H1 (cell line): ENCODE measurements at regions not wholly inside any gene's neighbourhood (a gene's known extent, or its start where the extent isn't known, plus 50 kb on each side); places are given as distances from the start of the nearest gene placed in this dataset.

Experiments used
- CTCF ChIA-PET: fragments of 300-600 bp; sonication (Branson Sonifier 250); formaldehyde crosslinking; loops from one replicate; lab custom pipeline; 2021; ENCODE audit not compliant: partially characterized antibody; lab: Charles Lee
- POLR2A ChIA-PET: fragments of 300-600 bp; sonication (Branson Sonifier 250); formaldehyde crosslinking; loops from one replicate; lab custom pipeline; 2021; ENCODE audit warnings: inconsistent platforms; ENCODE audit not compliant: partially characterized antibody; lab: Charles Lee
- DNase-seq, 2 experiments: peaks; one replicate each; pipeline versions ENCODE4 v3.0.0 to v3.0.0-alpha.2; 2010 to 2022; ENCODE audit warnings: low spot score in 2 of 2, low read depth in 1 of 2, mixed read lengths in 1 of 2
- FAIRE-seq: peaks from 2 replicates; lab custom pipeline; 2011; peaks lifted over from hg19 to GRCh38; lab: Jason Lieb, UNC
- H2AFZ ChIP-seq: 2 replicates; pipeline ENCODE4 v1.8.1; 2012; ENCODE audit warnings: low read length, inconsistent platforms
- H2AK5ac ChIP-seq: 2 replicates; pipeline ENCODE4 v1.6.1; 2013; ENCODE audit warnings: low read depth, low read length
- H2BK120ac ChIP-seq: replicated peaks from 2 replicates; pipeline ENCODE3; 2013; ENCODE audit warnings: low read depth, low read length, inconsistent platforms
- H2BK12ac ChIP-seq: 2 replicates; pipeline ENCODE4 v1.6.1; 2013; ENCODE audit warnings: low read depth, low read length
- H2BK15ac ChIP-seq: 2 replicates; pipeline ENCODE4 v1.6.1; 2013; ENCODE audit warnings: low read length
- H2BK20ac ChIP-seq: 2 replicates; pipeline ENCODE4 v1.6.1; 2013; ENCODE audit warnings: low read length
- H2BK5ac ChIP-seq: 2 replicates; pipeline ENCODE4 v1.6.1; 2013; ENCODE audit warnings: low read depth, low read length
- H3K14ac ChIP-seq: 2 replicates; pipeline ENCODE4 v1.6.1; 2013; ENCODE audit warnings: inconsistent platforms; ENCODE audit not compliant: insufficient read length
- H3K18ac ChIP-seq: 2 replicates; pipeline ENCODE4 v1.6.1; 2013; ENCODE audit warnings: low read length; ENCODE audit errors: extremely low read depth
- H3K23ac ChIP-seq: 2 replicates; pipeline ENCODE4 v1.6.1; 2013; ENCODE audit warnings: inconsistent platforms; ENCODE audit not compliant: insufficient read length
- H3K23me2 ChIP-seq: 2 replicates; pipeline ENCODE4 v1.6.1; 2013; ENCODE audit warnings: low read depth, low read length
- H3K27ac ChIP-seq: 2 replicates; pipeline ENCODE4 v1.6.1; 2011; ENCODE audit warnings: low read depth, low read length, inconsistent platforms
- H3K27me3 ChIP-seq, 4 experiments: replicated peaks in 1 of 4; 1 replicate in 1 of 4; 2 replicates in 3 of 4; pipeline versions ENCODE4 v1.6.1 to v1.8.1; 2011 to 2013; ENCODE audit warnings: low read length in 3 of 4, mild to moderate bottlenecking in 3 of 4, inconsistent platforms in 2 of 4, mixed read lengths in 2 of 4, moderate library complexity in 1 of 4; ENCODE audit not compliant: control insufficient read depth in 3 of 4, insufficient read depth in 3 of 4; ENCODE audit errors: extremely low read depth in 1 of 4
- H3K36me3 ChIP-seq, 4 experiments: 2 replicates each; pipeline versions ENCODE4 v1.6.1 to v1.8.1; 2011 to 2013; ENCODE audit warnings: mild to moderate bottlenecking in 4 of 4, low read length in 3 of 4, moderate library complexity in 2 of 4, control low read depth in 1 of 4, inconsistent platforms in 1 of 4; ENCODE audit not compliant: insufficient read depth in 4 of 4, control insufficient read depth in 2 of 4
- H3K4ac ChIP-seq: replicated peaks from 2 replicates; pipeline ENCODE3; 2013; ENCODE audit warnings: low read length, low read depth, mixed read lengths, inconsistent platforms; ENCODE audit not compliant: insufficient read length
- H3K4me1 ChIP-seq, 4 experiments: replicated peaks in 1 of 4; 1 replicate in 1 of 4; 2 replicates in 3 of 4; pipeline versions ENCODE4 v1.6.1 to v1.8.1; 2011 to 2013; ENCODE audit warnings: low read length in 3 of 4, inconsistent platforms in 2 of 4, mixed read lengths in 1 of 4; ENCODE audit not compliant: insufficient read depth in 4 of 4, control insufficient read depth in 3 of 4
- H3K4me2 ChIP-seq, 2 experiments: 2 replicates each; pipeline versions ENCODE4 v1.6.1 to v1.8.1; 2011 to 2013; ENCODE audit warnings: low read depth in 2 of 2, low read length in 2 of 2, control low read depth in 1 of 2, inconsistent platforms in 1 of 2, mild to moderate bottlenecking in 1 of 2; ENCODE audit not compliant: insufficient read depth in 1 of 2
- H3K4me3 ChIP-seq, 4 experiments: fragments of 200-600, 300-600 bp in 1 of 4; sonication (generic), shearing (Covaris generic), sonication (Bioruptor Twin) in 1 of 4; 2 replicates each; pipeline versions ENCODE4 v1.5.1 to v1.8.1; 2011 to 2016; ENCODE audit warnings: low read length in 4 of 4, low read depth in 3 of 4, control low read depth in 2 of 4, inconsistent platforms in 2 of 4, mild to moderate bottlenecking in 2 of 4, mixed read lengths in 1 of 4, moderate library complexity in 1 of 4; ENCODE audit not compliant: insufficient read depth in 2 of 4; ENCODE audit errors: extremely low read depth in 1 of 4
- H3K56ac ChIP-seq: replicated peaks from 2 replicates; pipeline ENCODE3; 2013; ENCODE audit warnings: low read depth, mild to moderate bottlenecking, mixed read lengths, low read length, inconsistent platforms; ENCODE audit not compliant: insufficient read length
- H3K79me1 ChIP-seq: 2 replicates; pipeline ENCODE4 v1.6.1; 2013; ENCODE audit warnings: low read depth, low read length, control low read depth
- H3K79me2 ChIP-seq, 2 experiments: 2 replicates each; pipeline versions ENCODE4 v1.6.1 to v1.8.1; 2012 to 2013; ENCODE audit warnings: low read length in 2 of 2, mild to moderate bottlenecking in 2 of 2, inconsistent platforms in 1 of 2; ENCODE audit not compliant: insufficient read depth in 2 of 2, control insufficient read depth in 1 of 2
- H3K9ac ChIP-seq, 4 experiments: replicated peaks in 1 of 4; 1 replicate in 1 of 4; 2 replicates in 3 of 4; pipeline versions ENCODE4 v1.6.1 to v1.8.1; 2011 to 2013; ENCODE audit warnings: low read depth in 3 of 4, low read length in 3 of 4, control low read depth in 2 of 4, mild to moderate bottlenecking in 2 of 4, moderate library complexity in 2 of 4, inconsistent platforms in 1 of 4; ENCODE audit errors: extremely low read depth in 1 of 4
- H3K9me3 ChIP-seq, 2 experiments: 2 replicates each; pipeline versions ENCODE4 v1.6.1 to v1.8.1; 2012 to 2013; ENCODE audit warnings: mild to moderate bottlenecking in 2 of 2, moderate library complexity in 2 of 2, control low read depth in 1 of 2, inconsistent platforms in 1 of 2, low read depth in 1 of 2, low read length in 1 of 2, mixed read lengths in 1 of 2; ENCODE audit not compliant: insufficient read depth in 2 of 2
- H4K20me1 ChIP-seq, 2 experiments: replicated peaks in 1 of 2; 2 replicates each; pipeline versions ENCODE3 to v1.8.1; 2011 to 2013; ENCODE audit warnings: inconsistent platforms in 2 of 2, low read length in 2 of 2, mild to moderate bottlenecking in 1 of 2; ENCODE audit not compliant: insufficient read depth in 2 of 2, control insufficient read depth in 1 of 2
- H4K5ac ChIP-seq: 2 replicates; pipeline ENCODE4 v1.6.1; 2013; ENCODE audit warnings: low read length, low read depth, mixed read lengths, inconsistent platforms; ENCODE audit not compliant: insufficient read length
- H4K8ac ChIP-seq: 2 replicates; pipeline ENCODE4 v1.8.0; 2013; ENCODE audit warnings: mild to moderate bottlenecking, moderate library complexity, low read length, inconsistent platforms; ENCODE audit not compliant: insufficient read depth; ENCODE audit errors: extremely low read depth
- H4K91ac ChIP-seq: replicated peaks from 2 replicates; pipeline ENCODE3; 2013; ENCODE audit warnings: low read length, mixed read lengths, inconsistent platforms; ENCODE audit not compliant: insufficient read length
- CBX8 ChIP-seq: fragments of 300-800, 300-1000 bp; sonication (generic); IDR thresholded peaks from 2 replicates; pipeline ENCODE4 v1.7.1; 2016; ENCODE audit warnings: low read depth, low read length, borderline replicate concordance
- CHD1 ChIP-seq: IDR thresholded peaks from 2 replicates; pipeline ENCODE4 v1.6.1; 2012; ENCODE audit warnings: low read depth, low read length, improper control_type of control experiment
- CHD2 ChIP-seq: IDR thresholded peaks from 2 replicates; pipeline ENCODE4 v1.6.1; 2012; ENCODE audit warnings: low read length, improper control_type of control experiment
- CTBP2 ChIP-seq: IDR thresholded peaks from 2 replicates; pipeline ENCODE4 v1.7.0; 2011; ENCODE audit warnings: borderline replicate concordance, mild to moderate bottlenecking, moderate library complexity, mixed read lengths, low read length; ENCODE audit not compliant: insufficient read depth, insufficient read length
- EP300 ChIP-seq, 2 experiments: IDR thresholded peaks; 1 replicate in 1 of 2; 2 replicates in 1 of 2; pipeline ENCODE4 v1.6.1; 2011 to 2012; ENCODE audit warnings: low read depth in 2 of 2, low read length in 2 of 2, mild to moderate bottlenecking in 2 of 2, borderline replicate concordance in 1 of 2, inconsistent platforms in 1 of 2, moderate library complexity in 1 of 2
- FOSL1 ChIP-seq: IDR thresholded peaks from 2 replicates; pipeline ENCODE4 v1.6.1; 2011; ENCODE audit warnings: mild to moderate bottlenecking, low read depth, low read length, moderate library complexity; ENCODE audit not compliant: insufficient read depth
- GABPA ChIP-seq: IDR thresholded peaks from 2 replicates; pipeline ENCODE4 v1.6.1; 2011; ENCODE audit warnings: mild to moderate bottlenecking, low read length, moderate library complexity, borderline replicate concordance; ENCODE audit not compliant: insufficient read depth
- JUN ChIP-seq: IDR thresholded peaks from 2 replicates; pipeline ENCODE4 v1.6.1; 2011; ENCODE audit warnings: low read depth, mild to moderate bottlenecking, improper control_type of control experiment, low read length
- KDM1A ChIP-seq: fragments of 200-600, 300-600 bp; sonication (generic); IDR thresholded peaks from 2 replicates; pipeline ENCODE4 v1.7.1; 2016; ENCODE audit warnings: mild to moderate bottlenecking, low read length, borderline replicate concordance
- NANOG ChIP-seq: IDR thresholded peaks from 2 replicates; pipeline ENCODE4 v1.6.1; 2011; ENCODE audit warnings: low read length, low read depth, mild to moderate bottlenecking, inconsistent platforms; ENCODE audit not compliant: insufficient read depth, poor library complexity, severe bottlenecking
- RFX5 ChIP-seq: IDR thresholded peaks from 2 replicates; pipeline ENCODE4 v1.6.1; 2011; ENCODE audit warnings: low read depth, low read length, improper control_type of control experiment, borderline replicate concordance
- SIRT6 ChIP-seq: IDR thresholded peaks from one replicate; pipeline ENCODE4 v1.7.1; 2012; ENCODE audit warnings: low read length, inconsistent platforms
- SIX5 ChIP-seq: IDR thresholded peaks from 2 replicates; pipeline ENCODE4 v1.6.1; 2011; ENCODE audit warnings: mild to moderate bottlenecking, low read depth, low read length
- SP4 ChIP-seq: IDR thresholded peaks from 2 replicates; pipeline ENCODE4 v1.6.1; 2012; ENCODE audit warnings: low read length, inconsistent platforms
- SRF ChIP-seq: IDR thresholded peaks from 2 replicates; pipeline ENCODE4 v1.6.1; 2011; ENCODE audit warnings: mild to moderate bottlenecking, low read depth, low read length, moderate library complexity
- WGBS, 2 experiments: shearing (Covaris generic) in 1 of 2; methylation state at CpG; one replicate each; pipeline versions ENCODE4 v1.1.6 to v1.1.7; 2013 to 2015; ENCODE audit warnings: low lambda C conversion rate in 2 of 2, mixed read lengths in 2 of 2, inconsistent platforms in 1 of 2, low coverage in 1 of 2, missing lambda C conversion rate in 1 of 2; ENCODE audit not compliant: insufficient replicate concordance in 2 of 2, insufficient coverage in 1 of 2, insufficient read length in 1 of 2; ENCODE audit errors: extremely low coverage in 1 of 2, missing lambda C conversion rate in 1 of 2; 5-methylcytosine and 5-hydroxymethylcytosine counted together

DNA sequence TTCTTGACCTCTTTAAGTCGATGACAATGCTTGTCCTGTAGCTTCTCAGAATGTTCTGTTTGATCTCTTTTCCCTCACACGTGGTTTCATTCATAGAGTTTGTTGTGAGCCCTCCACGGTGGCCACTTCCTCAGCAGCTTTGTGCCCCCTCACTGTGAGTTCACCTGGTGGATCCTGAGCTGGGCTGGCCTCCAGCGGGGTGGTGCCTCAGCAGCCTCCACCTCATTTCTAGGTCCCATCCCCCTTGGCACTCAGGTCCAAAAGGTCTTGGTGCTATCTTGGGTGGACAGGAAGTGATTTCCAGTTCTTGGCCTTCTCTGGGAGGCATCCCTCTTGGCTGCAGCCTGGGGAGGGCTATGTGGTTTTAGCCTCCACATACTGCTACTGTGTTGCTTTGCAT lies 203.2 kb upstream of the WSCD1 start:
- no peaks in the 10 kb centered on the region for H3K79me1 ChIP-seq
- CTCF ChIA-PET: no interaction called here
- POLR2A ChIA-PET: no interaction called here
- TF ChIP-seq GABPA (no peak), RFX5 (no peak), CBX8 (no peak), JUN (no peak), CHD1 (no peak), NANOG (no peak), SIX5 (no peak), SP4 (no peak), CTBP2 (no peak), SIRT6 (no peak), FOSL1 (no peak), CHD2 (no peak), SRF (no peak), KDM1A (no peak), EP300 (IDR thresholded peaks at IDR 0.05; ENCODE audit: borderline replicate concordance in 1 of 2, low read depth in 2 of 2, low read length in 2 of 2) (no peak)

More for the DNA sequence above, 203.2 kb upstream of the WSCD1 start:
- Histone ChIP-seq H3K14ac (no peak overlapping the region), H2AK5ac (no peak overlapping the region), H4K20me1 (no peaks in the 10 kb centered on the region), H4K91ac (no peak overlapping the region), H3K4me3 (no peak overlapping the region), H3K79me2 (no peaks in the 10 kb centered on the region), H3K23me2 (no peaks in the 10 kb centered on the region; the same call in 1 of the 2 replicates), H3K27ac (no peak overlapping the region), H2BK5ac (no peak overlapping the region), H3K4me2 (no peak overlapping the region), H2BK20ac (peak overlapping the region; percentile 72; the same call in 1 of the 2 replicates), H3K4me1 (no peaks in the 10 kb centered on the region; a peak in 2 of 7 replicates), H2AFZ (0 out of 2 replicates have a peak overlapping the region, but pooled peaks have one; percentile 53), H4K8ac (no peak overlapping the region), H4K5ac (no peak overlapping the region), H2BK120ac (no peak overlapping the region), H3K9ac (no peak overlapping the region), H3K18ac (no peak overlapping the region), H2BK15ac (0 out of 2 replicates have a peak overlapping the region, but pooled peaks have one; percentile 46), H3K4ac (no peak overlapping the region), H3K27me3 (no peaks in the 10 kb centered on the region; a peak in 1 of 7 replicates), H3K56ac (no peak overlapping the region), H3K23ac (no peak overlapping the region), H3K36me3 (no peaks in the 10 kb centered on the region), H2BK12ac (no peak overlapping the region; the same call in 1 of the 2 replicates), H3K9me3 (no peaks in the 10 kb centered on the region)
- FAIRE-seq (no peak), DNase-seq (peak in 1 of 2 experiments; percentile 32)
- WGBS, 2 experiments: 85% methylated on average over 4 of the region's 4 CpGs; no CpG with 5 or more reads in 1 of the 2 experiments
